DND-41 (cell line): ENCODE measurements at regions not wholly inside any gene's neighbourhood (a gene's known extent, or its start where the extent isn't known, plus 50 kb on each side); places are given as distances from the start of the nearest gene placed in this dataset.

Experiments
- ATAC-seq: fragments of 200-7000 bp; cut with Tn5 transposase; 3 replicates; pipeline ENCODE4 v1.9.1; 2021; ENCODE audit warnings: low read depth; ENCODE audit not compliant: insufficient read depth
- DNase-seq: peaks from one replicate; pipeline ENCODE4 v3.0.0-alpha.2; 2020
- H2AFZ ChIP-seq: 2 replicates; pipeline ENCODE4 v1.6.0; 2012; ENCODE audit warnings: low read depth, low read length
- H3K27ac ChIP-seq: 2 replicates; pipeline ENCODE4 v1.5.1; 2012; ENCODE audit warnings: low read length, inconsistent platforms
- H3K27me3 ChIP-seq: fragments of 200-600 bp; sonication (generic); 2 replicates; pipeline ENCODE4 v1.6.0; 2012; ENCODE audit warnings: low read length, mild to moderate bottlenecking, inconsistent platforms; ENCODE audit not compliant: insufficient read depth, poor library complexity
- H3K36me3 ChIP-seq: 2 replicates; pipeline ENCODE4 v1.5.1; 2012; ENCODE audit warnings: low read length, inconsistent platforms; ENCODE audit not compliant: insufficient read depth
- H3K4me1 ChIP-seq: 2 replicates; pipeline ENCODE4 v1.5.1; 2012; ENCODE audit warnings: mild to moderate bottlenecking, low read length; ENCODE audit not compliant: insufficient read depth
- H3K4me2 ChIP-seq: 2 replicates; pipeline ENCODE4 v1.6.0; 2012; ENCODE audit warnings: mild to moderate bottlenecking, moderate library complexity, low read length, inconsistent platforms; ENCODE audit not compliant: insufficient read depth
- H3K4me3 ChIP-seq, 2 experiments: fragments of 200-600 bp in 1 of 2; shearing (Covaris generic) in 1 of 2; 2 replicates each; pipeline ENCODE4 v1.5.1; 2012 to 2016; ENCODE audit warnings: inconsistent platforms in 2 of 2, low read length in 2 of 2, mild to moderate bottlenecking in 2 of 2, low read depth in 1 of 2, moderate library complexity in 1 of 2
- H3K79me2 ChIP-seq: 2 replicates; pipeline ENCODE4 v1.6.0; 2012; ENCODE audit warnings: low read length, inconsistent platforms; ENCODE audit not compliant: insufficient read depth
- H3K9ac ChIP-seq: 2 replicates; pipeline ENCODE4 v1.6.0; 2012; ENCODE audit warnings: low read depth, mild to moderate bottlenecking, inconsistent platforms, low read length, moderate library complexity
- H3K9me3 ChIP-seq: 2 replicates; pipeline ENCODE4 v1.5.1; 2012; ENCODE audit warnings: low read length, moderate library complexity, mild to moderate bottlenecking, inconsistent platforms; ENCODE audit not compliant: insufficient read depth, severe bottlenecking
- H4K20me1 ChIP-seq: 2 replicates; pipeline ENCODE4 v1.6.0; 2012; ENCODE audit warnings: low read length; ENCODE audit not compliant: insufficient read depth
- EZH2 ChIP-seq: IDR thresholded peaks from 3 replicates; pipeline ENCODE4 v1.6.1; 2012; ENCODE audit warnings: borderline replicate concordance, low read depth, mild to moderate bottlenecking, moderate library complexity, low read length, inconsistent platforms; ENCODE audit not compliant: severe bottlenecking
- TF ChIP-seq, protein P1 (sequence below): IDR thresholded peaks from 2 replicates; pipeline ENCODE4 v1.5.1; 2012; ENCODE audit warnings: borderline replicate concordance, low read length, moderate library complexity, mild to moderate bottlenecking; ENCODE audit not compliant: poor library complexity, severe bottlenecking; ENCODE audit errors: extremely low read depth

DNA sequence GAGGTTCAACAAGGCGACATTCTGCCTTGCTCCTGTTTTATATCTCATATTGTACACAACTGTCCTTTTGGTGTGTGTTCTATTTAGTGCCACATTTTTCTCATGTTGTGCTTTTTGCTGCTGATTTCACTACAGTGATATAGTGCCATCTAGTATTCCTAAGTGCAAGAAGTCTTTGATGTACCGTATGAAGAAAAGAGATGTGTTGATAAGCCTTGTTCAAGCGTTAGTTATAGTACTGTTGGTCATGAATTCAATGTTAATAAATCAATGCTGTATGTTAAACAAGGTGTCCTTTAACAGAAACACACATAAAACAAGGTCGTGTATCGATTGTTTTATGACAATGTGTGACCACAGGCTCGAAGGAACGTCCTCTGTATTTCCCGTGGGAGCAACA, 939.4 kb downstream of the GATA3 start:
- no peak overlapping the region for H2AFZ ChIP-seq
- H3K4me2 ChIP-seq = no peak overlapping the region
- TF ChIP-seq EZH2 = no peak
- TF ChIP-seq, protein P1, sequence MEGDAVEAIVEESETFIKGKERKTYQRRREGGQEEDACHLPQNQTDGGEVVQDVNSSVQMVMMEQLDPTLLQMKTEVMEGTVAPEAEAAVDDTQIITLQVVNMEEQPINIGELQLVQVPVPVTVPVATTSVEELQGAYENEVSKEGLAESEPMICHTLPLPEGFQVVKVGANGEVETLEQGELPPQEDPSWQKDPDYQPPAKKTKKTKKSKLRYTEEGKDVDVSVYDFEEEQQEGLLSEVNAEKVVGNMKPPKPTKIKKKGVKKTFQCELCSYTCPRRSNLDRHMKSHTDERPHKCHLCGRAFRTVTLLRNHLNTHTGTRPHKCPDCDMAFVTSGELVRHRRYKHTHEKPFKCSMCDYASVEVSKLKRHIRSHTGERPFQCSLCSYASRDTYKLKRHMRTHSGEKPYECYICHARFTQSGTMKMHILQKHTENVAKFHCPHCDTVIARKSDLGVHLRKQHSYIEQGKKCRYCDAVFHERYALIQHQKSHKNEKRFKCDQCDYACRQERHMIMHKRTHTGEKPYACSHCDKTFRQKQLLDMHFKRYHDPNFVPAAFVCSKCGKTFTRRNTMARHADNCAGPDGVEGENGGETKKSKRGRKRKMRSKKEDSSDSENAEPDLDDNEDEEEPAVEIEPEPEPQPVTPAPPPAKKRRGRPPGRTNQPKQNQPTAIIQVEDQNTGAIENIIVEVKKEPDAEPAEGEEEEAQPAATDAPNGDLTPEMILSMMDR = no peak
- H3K79me2 ChIP-seq = no peaks in the 10 kb centered on the region
- H4K20me1 ChIP-seq = no peaks in the 10 kb centered on the region
- no peaks in the 10 kb centered on the region for H3K9me3 ChIP-seq
- no peaks in the 10 kb centered on the region for H3K27me3 ChIP-seq
- ATAC-seq = no peak
- H3K4me1 ChIP-seq = no peaks in the 10 kb centered on the region
- H3K36me3 ChIP-seq = no peaks in the 10 kb centered on the region
- no peak overlapping the region for H3K4me3 ChIP-seq
- H3K27ac ChIP-seq = no peak overlapping the region
- no peak overlapping the region for H3K9ac ChIP-seq
- DNase-seq = no peak

DNA sequence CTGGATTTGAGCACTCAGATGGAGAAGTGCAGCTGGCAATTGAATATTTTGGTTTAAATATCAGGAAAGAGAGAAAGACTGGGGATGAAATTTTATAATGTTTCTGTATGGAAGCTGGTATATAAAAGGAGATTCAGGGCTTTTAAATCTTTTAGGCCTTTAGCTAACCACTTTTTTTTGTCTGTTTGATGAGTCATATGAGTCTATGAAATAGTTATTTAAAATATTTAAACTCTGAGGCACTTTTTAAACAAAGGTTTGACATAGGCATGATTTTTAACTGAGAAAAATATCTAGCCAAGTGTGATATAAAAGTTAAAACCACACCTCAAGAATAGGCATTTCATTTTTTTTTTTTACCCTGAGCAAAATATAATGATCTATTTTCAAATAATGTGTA, 944.3 kb downstream of the GATA3 start:
- DNase-seq = no peak
- no peaks in the 10 kb centered on the region for H3K36me3 ChIP-seq
- no peaks in the 10 kb centered on the region for H3K79me2 ChIP-seq
- no peaks in the 10 kb centered on the region for H4K20me1 ChIP-seq
- H3K4me3 ChIP-seq = no peak overlapping the region
- ATAC-seq = no peak
- H3K9me3 ChIP-seq = no peaks in the 10 kb centered on the region
- no peaks in the 10 kb centered on the region for H3K27me3 ChIP-seq
- no peak overlapping the region for H3K9ac ChIP-seq
- H3K4me2 ChIP-seq = no peak overlapping the region
- no peaks in the 10 kb centered on the region for H3K4me1 ChIP-seq
- H3K27ac ChIP-seq = no peak overlapping the region
- H2AFZ ChIP-seq = no peak overlapping the region
- TF ChIP-seq, protein P1 = no peak
- no peak for TF ChIP-seq EZH2

DNA sequence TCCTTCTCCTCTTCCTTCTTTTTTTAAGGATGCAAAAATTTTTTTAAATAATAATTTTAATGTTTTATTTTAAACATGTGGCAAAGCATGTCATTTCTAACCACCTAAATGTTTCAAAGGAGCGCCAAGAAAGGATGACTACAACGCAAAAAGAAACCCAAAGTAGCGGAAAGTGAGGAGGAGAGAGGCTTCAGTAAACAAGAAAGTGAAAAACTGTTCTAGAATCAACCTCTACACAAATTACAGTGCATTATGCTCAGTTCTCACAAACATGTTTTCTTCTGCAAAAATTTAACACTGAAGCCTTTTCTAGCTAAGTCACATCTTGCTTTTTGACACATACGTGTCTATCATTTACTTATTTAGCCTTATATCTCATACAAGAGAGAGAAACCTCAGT, 948.6 kb downstream of the GATA3 start:
- no peak for ATAC-seq
- TF ChIP-seq, protein P1 = no peak
- TF ChIP-seq EZH2 = no peak
- Histone ChIP-seq H3K4me3 (no peak overlapping the region), H3K79me2 (no peaks in the 10 kb centered on the region), H2AFZ (no peak overlapping the region), H3K9me3 (no peaks in the 10 kb centered on the region), H4K20me1 (no peaks in the 10 kb centered on the region), H3K9ac (no peak overlapping the region), H3K36me3 (no peaks in the 10 kb centered on the region), H3K27ac (no peak overlapping the region), H3K4me1 (no peaks in the 10 kb centered on the region), H3K27me3 (no peaks in the 10 kb centered on the region), H3K4me2 (no peak overlapping the region)
- no peak for DNase-seq

DNA sequence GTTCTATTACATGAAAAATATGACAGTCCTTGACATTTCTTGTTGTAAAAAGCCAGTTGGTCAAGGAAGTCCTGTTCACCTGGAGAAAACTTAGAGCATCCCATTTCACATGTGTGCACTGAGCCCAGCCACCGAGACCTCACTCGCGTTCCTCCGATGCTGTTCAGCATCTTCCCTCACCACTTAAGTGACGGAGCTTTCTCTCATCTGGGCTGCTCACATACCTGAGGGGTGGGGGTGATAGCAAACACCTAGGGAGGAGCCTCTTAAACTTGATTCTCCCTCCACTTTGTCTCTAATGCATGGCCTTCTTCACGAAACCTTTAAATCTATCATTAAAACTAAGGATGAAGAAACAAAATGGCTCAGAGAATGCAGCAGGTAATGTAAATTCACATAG, 950.2 kb downstream of the GATA3 start:
- H4K20me1 ChIP-seq = no peaks in the 10 kb centered on the region
- peak overlapping the region; percentile 49; the same call in 1 of the 2 replicates for H2AFZ ChIP-seq
- H3K27me3 ChIP-seq = no peaks in the 10 kb centered on the region
- DNase-seq (no peak), ATAC-seq (no peak)
- H3K36me3 ChIP-seq = no peaks in the 10 kb centered on the region
- no peak overlapping the region for H3K9ac ChIP-seq
- H3K79me2 ChIP-seq = no peaks in the 10 kb centered on the region
- no peak overlapping the region for H3K27ac ChIP-seq
- H3K4me3 ChIP-seq = no peak overlapping the region
- H3K4me1 ChIP-seq = peaks cover 7% of the 10 kb centered on the region
- TF ChIP-seq, protein P1 = no peak
- no peak for TF ChIP-seq EZH2
- H3K4me2 ChIP-seq = no peak overlapping the region
- H3K9me3 ChIP-seq = no peaks in the 10 kb centered on the region
